Upper lobe of left lung (tissue), 6 donors: ENCODE measurements at regions not wholly inside any gene's neighbourhood (a gene's known extent, or its start where the extent isn't known, plus 50 kb on each side); places are given as distances from the start of the nearest gene placed in this dataset.
"Not testable (repeated sequence)": the region's sequence is repeated elsewhere in the genome, so short reads cannot be mapped to it uniquely, and the experiment has no call there.

Experiments
- ATAC-seq, 2 donors: fragments of 200-7000 bp; cut with Tn5 transposase; one replicate each; pipeline ENCODE4 v1.9.1; 2022; ENCODE audit warnings: mild to moderate bottlenecking in 2 of 2, moderate library complexity in 2 of 2; ENCODE audit not compliant: low FRiP score in 2 of 2
- DNase-seq, 2 donors: peaks; one replicate each; pipeline ENCODE4 v3.0.0-alpha.2; 2019 to 2020
- H3K27ac ChIP-seq, 4 donors: fragments of 200-600 bp; sonication (generic); one replicate each; pipeline ENCODE4 v1.5.1; 2016 to 2019
- H3K27me3 ChIP-seq, 4 donors: fragments of 200-600 bp; sonication (generic); one replicate each; pipeline ENCODE4 v1.5.1; 2017 to 2019
- H3K36me3 ChIP-seq, 4 donors: fragments of 200-600 bp; sonication (generic); one replicate each; pipeline ENCODE4 v1.5.1; 2016 to 2019
- H3K4me1 ChIP-seq, 4 donors: fragments of 200-600 bp; sonication (generic); one replicate each; pipeline ENCODE4 v1.5.1; 2018 to 2019
- H3K4me3 ChIP-seq, 4 donors: fragments of 200-600 bp; sonication (generic); one replicate each; pipeline ENCODE4 v1.5.1; 2017 to 2019; ENCODE audit warnings: mild to moderate bottlenecking in 2 of 4, moderate library complexity in 1 of 4
- H3K9me3 ChIP-seq, 4 donors: fragments of 200-600 bp; sonication (generic); one replicate each; pipeline ENCODE4 v1.5.1; 2018 to 2019
- CTCF ChIP-seq, 6 experiments: fragments of 450-650 bp in 4 of 6; fragments of 200-600 bp in 2 of 6; sonication (generic) in 2 of 6; IDR thresholded peaks; one replicate each; pipeline ENCODE4 v1.5.1; 2016 to 2019; ENCODE audit warnings: antibody characterized with exemption in 6 of 6
- EP300 ChIP-seq, 4 donors: sonication (generic); formaldehyde crosslinking; IDR thresholded peaks; one replicate each; pipeline ENCODE4 v1.5.1; 2017; ENCODE audit warnings: antibody characterized with exemption in 4 of 4, control low read depth in 2 of 4
- POLR2A ChIP-seq, 4 donors: fragments of 450-650 bp; IDR thresholded peaks; one replicate each; pipeline ENCODE4 v1.5.1; 2016 to 2017; ENCODE audit warnings: antibody characterized with exemption in 4 of 4, mild to moderate bottlenecking in 2 of 4
- POLR2AphosphoS5 ChIP-seq, 2 donors: sonication (generic); formaldehyde crosslinking; IDR thresholded peaks; one replicate each; pipeline ENCODE4 v1.5.1; 2017; ENCODE audit warnings: antibody characterized with exemption in 2 of 2
- WGBS, 2 donors: methylation state at CpG; one replicate each; pipeline ENCODE4 v1.1.5; 2017 to 2018; 5-methylcytosine and 5-hydroxymethylcytosine counted together
- donor health status: DM: no; HTN: no; CAD: no; lungs with moderate emphysema.
- donor health status: DM: no; HTN: yes; CAD: no; lungs with severe emphysema.

GRCh38 chr7:13258386-13258785, 571.0 kb downstream of the ARL4A start:
- Histone ChIP-seq H3K4me3 (no peak overlapping the region), H3K36me3 (no peaks in the 10 kb centered on the region), H3K27ac (no peak overlapping the region), H3K27me3 (no peaks in the 10 kb centered on the region), H3K4me1 (no peaks in the 10 kb centered on the region), H3K9me3 (no peaks in the 10 kb centered on the region)
- ATAC-seq (no peak), DNase-seq (no peak)
- 76 to 81% methylated on average over 2 of the region's 2 CpGs for WGBS, 2 donors
- TF ChIP-seq CTCF (IDR thresholded peaks at IDR 0.05) = no peak
- no peak for TF ChIP-seq POLR2A (IDR thresholded peaks at IDR 0.05)
- TF ChIP-seq EP300 (IDR thresholded peaks at IDR 0.05) = no peak

- no peaks in the 10 kb centered on the region for H3K9me3 ChIP-seq
- no peaks in the 10 kb centered on the region for H3K4me1 ChIP-seq
- DNase-seq (no peak), ATAC-seq (no peak)
- H3K27ac ChIP-seq = no peak overlapping the region
- H3K4me3 ChIP-seq = no peak overlapping the region
- H3K27me3 ChIP-seq = no peaks in the 10 kb centered on the region
- H3K36me3 ChIP-seq = no peaks in the 10 kb centered on the region
- TF ChIP-seq CTCF (IDR thresholded peaks at IDR 0.05) = no peak
- TF ChIP-seq POLR2AphosphoS5 (IDR thresholded peaks at IDR 0.05) = no peak
- TF ChIP-seq EP300 (IDR thresholded peaks at IDR 0.05) = no peak
Measured at GRCh38 chr7:13259930-13260329, 572.5 kb downstream of the ARL4A start.

- peak in 1 of 2 donors; percentile 63 for ATAC-seq
- TF ChIP-seq EP300 (IDR thresholded peaks at IDR 0.05) (no peak), CTCF (IDR thresholded peaks at IDR 0.05) (peak in 5 of 6 experiments; percentile 15 to 63 (median 36)), POLR2A (IDR thresholded peaks at IDR 0.05) (no peak), POLR2AphosphoS5 (IDR thresholded peaks at IDR 0.05) (no peak)
- Histone ChIP-seq H3K9me3 (no peaks in the 10 kb centered on the region), H3K4me1 (no peaks in the 10 kb centered on the region), H3K27ac (no peak overlapping the region), H3K27me3 (no peaks in the 10 kb centered on the region), H3K4me3 (no peak overlapping the region), H3K36me3 (no peaks in the 10 kb centered on the region)
- DNase-seq = no peak
- WGBS, 2 donors = 7 to 8% methylated on average over 4 of the region's 4 CpGs
Measured at GRCh38 chr7:13262929-13263530, 575.6 kb downstream of the ARL4A start.

GRCh38 chr7:13265271-13265670, 577.8 kb downstream of the ARL4A start:
- DNase-seq = no peak
- Histone ChIP-seq H3K4me3 (no peak overlapping the region), H3K4me1 (no peaks in the 10 kb centered on the region), H3K9me3 (no peaks in the 10 kb centered on the region), H3K27ac (no peak overlapping the region), H3K27me3 (no peaks in the 10 kb centered on the region), H3K36me3 (no peaks in the 10 kb centered on the region)
- WGBS, 2 donors = 76 to 77% methylated on average over 2 of the region's 2 CpGs
- no peak for ATAC-seq
- no peak for TF ChIP-seq EP300 (IDR thresholded peaks at IDR 0.05)
- TF ChIP-seq CTCF (IDR thresholded peaks at IDR 0.05) = no peak
- no peak for TF ChIP-seq POLR2AphosphoS5 (IDR thresholded peaks at IDR 0.05)
- TF ChIP-seq POLR2A (IDR thresholded peaks at IDR 0.05) = no peak

- not testable (repeated sequence) for H3K36me3 ChIP-seq, H3K4me3 ChIP-seq, H3K27me3 ChIP-seq, H3K9me3 ChIP-seq, H3K27ac ChIP-seq, ATAC-seq, H3K4me1 ChIP-seq
- 88 to 91% methylated on average over 8 to 9 of the region's 9 CpGs for WGBS, 2 donors
- DNase-seq = peak in 1 of 2 donors; percentile 31
Measured at GRCh38 chr7:13274205-13274604, 586.8 kb downstream of the ARL4A start.
